ENCODE measurements at regions not wholly inside any gene's neighbourhood (a gene's known extent, or its start where the extent isn't known, plus 50 kb on each side); places are given as distances from the start of the nearest gene placed in this dataset.

GRCh38 chr10:78374331-78375028, 340.8 kb downstream of the RPS24 start:
- H3K4me1 ChIP-seq (ENCODE audit: insufficient read depth, low read length): 0 out of 2 replicates have a peak, but pooled peaks cover 3% of the 10 kb centered on the region
- peaks cover 7% of the 10 kb centered on the region for H3K9me3 ChIP-seq (ENCODE audit: insufficient read depth, low read depth, low read length)
- no peak overlapping the region for H3K4me3 ChIP-seq (ENCODE audit: low read length)
- H3K9ac ChIP-seq (ENCODE audit: low read depth, low read length): no peak overlapping the region
- no peak overlapping the region for H3K27ac ChIP-seq (ENCODE audit: low read length)
- no peaks in the 10 kb centered on the region for H3K36me3 ChIP-seq (ENCODE audit: insufficient read depth, low read depth, low read length)
- 0 out of 2 replicates have a peak, but pooled peaks cover 4% of the 10 kb centered on the region for H3K27me3 ChIP-seq (ENCODE audit: insufficient read depth, low read length)

- Histone ChIP-seq H3K27ac (ENCODE audit: low read length) (no peak overlapping the region), H3K4me1 (ENCODE audit: insufficient read depth, low read length) (peaks cover 6% of the 10 kb centered on the region; the same call in 1 of the 2 replicates), H3K4me3 (ENCODE audit: low read length) (no peak overlapping the region), H3K9ac (ENCODE audit: low read depth, low read length) (no peak overlapping the region), H3K9me3 (ENCODE audit: insufficient read depth, low read depth, low read length) (peaks cover 12% of the 10 kb centered on the region), H3K27me3 (ENCODE audit: insufficient read depth, low read length) (no peaks in the 10 kb centered on the region), H3K36me3 (ENCODE audit: insufficient read depth, low read depth, low read length) (no peaks in the 10 kb centered on the region)
These were observed 342.5 kb downstream of the RPS24 start for GRCh38 chr10:78375854-78376785.

- Histone ChIP-seq H3K36me3 (ENCODE audit: insufficient read depth, low read depth, low read length) (no peaks in the 10 kb centered on the region), H3K4me1 (ENCODE audit: insufficient read depth, low read length) (peaks cover 4% of the 10 kb centered on the region; the same call in 1 of the 2 replicates), H3K27me3 (ENCODE audit: insufficient read depth, low read length) (no peaks in the 10 kb centered on the region), H3K9me3 (ENCODE audit: insufficient read depth, low read depth, low read length) (peaks cover 12% of the 10 kb centered on the region), H3K27ac (ENCODE audit: low read length) (no peak overlapping the region), H3K4me3 (ENCODE audit: low read length) (no peak overlapping the region), H3K9ac (ENCODE audit: low read depth, low read length) (no peak overlapping the region)
These were observed 343.7 kb downstream of the RPS24 start for GRCh38 chr10:78377356-78377755.

- H3K9ac ChIP-seq (ENCODE audit: low read depth, low read length): no peak overlapping the region
- H3K4me3 ChIP-seq (ENCODE audit: low read length): no peak overlapping the region
- no peak overlapping the region for H3K27ac ChIP-seq (ENCODE audit: low read length)
- no peaks in the 10 kb centered on the region for H3K36me3 ChIP-seq (ENCODE audit: insufficient read depth, low read depth, low read length)
- H3K4me1 ChIP-seq (ENCODE audit: insufficient read depth, low read length): peaks cover 4% of the 10 kb centered on the region; the same call in 1 of the 2 replicates
- H3K9me3 ChIP-seq (ENCODE audit: insufficient read depth, low read depth, low read length): peaks cover 12% of the 10 kb centered on the region
- H3K27me3 ChIP-seq (ENCODE audit: insufficient read depth, low read length): no peaks in the 10 kb centered on the region
These were observed 344.5 kb downstream of the RPS24 start for GRCh38 chr10:78378192-78378591.

- Histone ChIP-seq H3K27me3 (ENCODE audit: insufficient read depth, low read length) (no peaks in the 10 kb centered on the region; the same call in 1 of the 2 replicates), H3K4me3 (ENCODE audit: low read length) (no peak overlapping the region), H3K4me1 (ENCODE audit: insufficient read depth, low read length) (peaks cover 4% of the 10 kb centered on the region; the same call in 1 of the 2 replicates), H3K36me3 (ENCODE audit: insufficient read depth, low read depth, low read length) (no peaks in the 10 kb centered on the region), H3K27ac (ENCODE audit: low read length) (no peak overlapping the region), H3K9me3 (ENCODE audit: insufficient read depth, low read depth, low read length) (peaks cover 12% of the 10 kb centered on the region), H3K9ac (ENCODE audit: low read depth, low read length) (no peak overlapping the region)
These were observed 347.4 kb downstream of the RPS24 start for GRCh38 chr10:78381107-78381506.

- peaks cover 4% of the 10 kb centered on the region; the same call in 1 of the 2 replicates for H3K4me1 ChIP-seq (ENCODE audit: insufficient read depth, low read length)
- no peaks in the 10 kb centered on the region for H3K36me3 ChIP-seq (ENCODE audit: insufficient read depth, low read depth, low read length)
- H3K4me3 ChIP-seq (ENCODE audit: low read length): no peak overlapping the region
- no peaks in the 10 kb centered on the region; the same call in 1 of the 2 replicates for H3K27me3 ChIP-seq (ENCODE audit: insufficient read depth, low read length)
- no peak overlapping the region for H3K27ac ChIP-seq (ENCODE audit: low read length)
- no peak overlapping the region for H3K9ac ChIP-seq (ENCODE audit: low read depth, low read length)
- H3K9me3 ChIP-seq (ENCODE audit: insufficient read depth, low read depth, low read length): peaks cover 12% of the 10 kb centered on the region
These were observed 348.4 kb downstream of the RPS24 start for GRCh38 chr10:78382047-78382446.

GRCh38 chr10:78382772-78383171, 349.1 kb downstream of the RPS24 start:
- Histone ChIP-seq H3K27me3 (ENCODE audit: insufficient read depth, low read length) (no peaks in the 10 kb centered on the region; the same call in 1 of the 2 replicates), H3K36me3 (ENCODE audit: insufficient read depth, low read depth, low read length) (no peaks in the 10 kb centered on the region), H3K27ac (ENCODE audit: low read length) (no peak overlapping the region), H3K9ac (ENCODE audit: low read depth, low read length) (no peak overlapping the region), H3K4me3 (ENCODE audit: low read length) (no peak overlapping the region), H3K4me1 (ENCODE audit: insufficient read depth, low read length) (peaks cover 4% of the 10 kb centered on the region; the same call in 1 of the 2 replicates), H3K9me3 (ENCODE audit: insufficient read depth, low read depth, low read length) (peaks cover 12% of the 10 kb centered on the region)

- peaks cover 12% of the 10 kb centered on the region for H3K9me3 ChIP-seq (ENCODE audit: insufficient read depth, low read depth, low read length)
- no peaks in the 10 kb centered on the region for H3K36me3 ChIP-seq (ENCODE audit: insufficient read depth, low read depth, low read length)
- no peak overlapping the region for H3K9ac ChIP-seq (ENCODE audit: low read depth, low read length)
- no peak overlapping the region for H3K4me3 ChIP-seq (ENCODE audit: low read length)
- H3K27me3 ChIP-seq (ENCODE audit: insufficient read depth, low read length): no peaks in the 10 kb centered on the region; the same call in 1 of the 2 replicates
- peaks cover 4% of the 10 kb centered on the region; the same call in 1 of the 2 replicates for H3K4me1 ChIP-seq (ENCODE audit: insufficient read depth, low read length)
- H3K27ac ChIP-seq (ENCODE audit: low read length): no peak overlapping the region
These were observed 349.9 kb downstream of the RPS24 start for GRCh38 chr10:78383378-78384048.

GRCh38 chr10:78384049-78384431, 350.4 kb downstream of the RPS24 start:
- Histone ChIP-seq H3K9ac (ENCODE audit: low read depth, low read length) (no peak overlapping the region), H3K27ac (ENCODE audit: low read length) (no peak overlapping the region), H3K4me1 (ENCODE audit: insufficient read depth, low read length) (peaks cover 4% of the 10 kb centered on the region; the same call in 1 of the 2 replicates), H3K9me3 (ENCODE audit: insufficient read depth, low read depth, low read length) (peaks cover 9% of the 10 kb centered on the region), H3K4me3 (ENCODE audit: low read length) (no peak overlapping the region), H3K27me3 (ENCODE audit: insufficient read depth, low read length) (no peaks in the 10 kb centered on the region; the same call in 1 of the 2 replicates), H3K36me3 (ENCODE audit: insufficient read depth, low read depth, low read length) (no peaks in the 10 kb centered on the region)

GRCh38 chr10:78385599-78385998, 351.9 kb downstream of the RPS24 start:
- Histone ChIP-seq H3K27me3 (ENCODE audit: insufficient read depth, low read length) (no peaks in the 10 kb centered on the region; the same call in 1 of the 2 replicates), H3K9me3 (ENCODE audit: insufficient read depth, low read depth, low read length) (no peaks in the 10 kb centered on the region), H3K36me3 (ENCODE audit: insufficient read depth, low read depth, low read length) (no peaks in the 10 kb centered on the region), H3K27ac (ENCODE audit: low read length) (no peak overlapping the region), H3K4me1 (ENCODE audit: insufficient read depth, low read length) (peaks cover 4% of the 10 kb centered on the region; the same call in 1 of the 2 replicates), H3K4me3 (ENCODE audit: low read length) (no peak overlapping the region), H3K9ac (ENCODE audit: low read depth, low read length) (no peak overlapping the region)

GRCh38 chr10:78386509-78386908, 352.8 kb downstream of the RPS24 start:
- no peaks in the 10 kb centered on the region for H3K9me3 ChIP-seq (ENCODE audit: insufficient read depth, low read depth, low read length)
- H3K27me3 ChIP-seq (ENCODE audit: insufficient read depth, low read length): no peaks in the 10 kb centered on the region; the same call in 1 of the 2 replicates

More at GRCh38 chr10:78386509-78386908, 352.8 kb downstream of the RPS24 start:
- Histone ChIP-seq H3K27ac (ENCODE audit: low read length) (no peak overlapping the region), H3K4me3 (ENCODE audit: low read length) (no peak overlapping the region), H3K9ac (ENCODE audit: low read depth, low read length) (no peak overlapping the region), H3K4me1 (ENCODE audit: insufficient read depth, low read length) (no peaks in the 10 kb centered on the region), H3K36me3 (ENCODE audit: insufficient read depth, low read depth, low read length) (no peaks in the 10 kb centered on the region)

Data from iPS-20b (cell line).